Breast epithelium (tissue), 3 donors: ENCODE measurements at regions not wholly inside any gene's neighbourhood (a gene's known extent, or its start where the extent isn't known, plus 50 kb on each side); places are given as distances from the start of the nearest gene placed in this dataset.

Experiments used
- POLR2AphosphoS5 ChIP-seq, 3 donors: sonication (generic); formaldehyde crosslinking; IDR thresholded peaks; one replicate each; pipeline ENCODE4 v1.6.1; 2017; ENCODE audit warnings: antibody characterized with exemption in 3 of 3
- TF ChIP-seq, protein P1 (sequence below), 3 donors: fragments of 450-650 bp; IDR thresholded peaks; one replicate each; pipeline ENCODE4 v1.5.1; 2016 to 2017; ENCODE audit warnings: antibody characterized with exemption in 3 of 3, mild to moderate bottlenecking in 3 of 3, moderate library complexity in 3 of 3

DNA sequence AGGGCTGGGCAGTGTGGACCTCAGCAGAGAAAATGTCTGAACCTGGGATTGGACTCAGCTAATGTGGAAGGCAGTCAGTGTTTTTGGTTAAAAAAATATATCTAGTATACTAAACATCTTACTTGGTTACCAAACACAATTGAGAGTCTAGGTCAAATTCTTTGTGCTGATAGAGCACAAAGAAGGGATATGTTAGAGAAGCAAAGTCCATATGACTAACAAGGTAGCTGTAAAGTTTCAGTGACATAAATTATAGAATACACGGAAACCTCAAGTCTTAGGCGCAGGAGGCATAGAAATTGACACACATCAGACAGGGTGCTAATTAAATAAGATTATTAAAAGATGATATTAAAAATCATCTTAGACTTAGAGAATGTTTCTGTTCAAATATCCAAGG, 718.3 kb downstream of the TLR4 start:
- TF ChIP-seq, protein P1, sequence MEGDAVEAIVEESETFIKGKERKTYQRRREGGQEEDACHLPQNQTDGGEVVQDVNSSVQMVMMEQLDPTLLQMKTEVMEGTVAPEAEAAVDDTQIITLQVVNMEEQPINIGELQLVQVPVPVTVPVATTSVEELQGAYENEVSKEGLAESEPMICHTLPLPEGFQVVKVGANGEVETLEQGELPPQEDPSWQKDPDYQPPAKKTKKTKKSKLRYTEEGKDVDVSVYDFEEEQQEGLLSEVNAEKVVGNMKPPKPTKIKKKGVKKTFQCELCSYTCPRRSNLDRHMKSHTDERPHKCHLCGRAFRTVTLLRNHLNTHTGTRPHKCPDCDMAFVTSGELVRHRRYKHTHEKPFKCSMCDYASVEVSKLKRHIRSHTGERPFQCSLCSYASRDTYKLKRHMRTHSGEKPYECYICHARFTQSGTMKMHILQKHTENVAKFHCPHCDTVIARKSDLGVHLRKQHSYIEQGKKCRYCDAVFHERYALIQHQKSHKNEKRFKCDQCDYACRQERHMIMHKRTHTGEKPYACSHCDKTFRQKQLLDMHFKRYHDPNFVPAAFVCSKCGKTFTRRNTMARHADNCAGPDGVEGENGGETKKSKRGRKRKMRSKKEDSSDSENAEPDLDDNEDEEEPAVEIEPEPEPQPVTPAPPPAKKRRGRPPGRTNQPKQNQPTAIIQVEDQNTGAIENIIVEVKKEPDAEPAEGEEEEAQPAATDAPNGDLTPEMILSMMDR (IDR thresholded peaks at IDR 0.05): no peak
- no peak for TF ChIP-seq POLR2AphosphoS5 (IDR thresholded peaks at IDR 0.05)
